Activated T-helper 1 cell treated with anti-CD3 and anti-CD28 coated beads, Interleukin-12 subunit alpha, Interleukin-12 subunit beta, Interleukin-2, Interleukin-4 antibody, amounts not matched to agents 30 ng/mL and 10 ng/mL and 1 ng/mL, durations not matched to agents 14 hours and 24 hours and 36 hours (primary cell): ENCODE measurements at regions not wholly inside any gene's neighbourhood (a gene's known extent, or its start where the extent isn't known, plus 50 kb on each side); places are given as distances from the start of the nearest gene placed in this dataset.

Experiments used
- DNase-seq: peaks from one replicate; pipeline ENCODE4 v3.0.0; 2021; ENCODE audit warnings: low spot score
- H3K27ac Mint-ChIP-seq: one replicate; pipeline ENCODE4 v1.8.0; 2021; ENCODE audit warnings: mild to moderate bottlenecking, mixed read lengths
- H3K27me3 Mint-ChIP-seq: one replicate; pipeline ENCODE4 v1.8.0; 2022; ENCODE audit warnings: mild to moderate bottlenecking, moderate library complexity, mixed read lengths; ENCODE audit not compliant: insufficient read depth
- H3K36me3 Mint-ChIP-seq: one replicate; pipeline ENCODE4 v1.8.0; 2021; ENCODE audit warnings: low read depth, mixed read lengths
- H3K4me1 Mint-ChIP-seq: one replicate; pipeline ENCODE4 v1.8.0; 2021; ENCODE audit warnings: low read depth, mixed read lengths
- H3K4me3 Mint-ChIP-seq: one replicate; pipeline ENCODE4 v1.8.0; 2021; ENCODE audit warnings: mild to moderate bottlenecking, moderate library complexity, mixed read lengths
- H3K9me3 Mint-ChIP-seq: one replicate; pipeline ENCODE4 v1.8.0; 2021; ENCODE audit warnings: mixed read lengths
- intact Hi-C: fragments of 100-400 bp; cut with micrococcal nuclease; formaldehyde crosslinking; loops from one replicate; pipeline ENCODE4 v1.15.1; 2024

DNA sequence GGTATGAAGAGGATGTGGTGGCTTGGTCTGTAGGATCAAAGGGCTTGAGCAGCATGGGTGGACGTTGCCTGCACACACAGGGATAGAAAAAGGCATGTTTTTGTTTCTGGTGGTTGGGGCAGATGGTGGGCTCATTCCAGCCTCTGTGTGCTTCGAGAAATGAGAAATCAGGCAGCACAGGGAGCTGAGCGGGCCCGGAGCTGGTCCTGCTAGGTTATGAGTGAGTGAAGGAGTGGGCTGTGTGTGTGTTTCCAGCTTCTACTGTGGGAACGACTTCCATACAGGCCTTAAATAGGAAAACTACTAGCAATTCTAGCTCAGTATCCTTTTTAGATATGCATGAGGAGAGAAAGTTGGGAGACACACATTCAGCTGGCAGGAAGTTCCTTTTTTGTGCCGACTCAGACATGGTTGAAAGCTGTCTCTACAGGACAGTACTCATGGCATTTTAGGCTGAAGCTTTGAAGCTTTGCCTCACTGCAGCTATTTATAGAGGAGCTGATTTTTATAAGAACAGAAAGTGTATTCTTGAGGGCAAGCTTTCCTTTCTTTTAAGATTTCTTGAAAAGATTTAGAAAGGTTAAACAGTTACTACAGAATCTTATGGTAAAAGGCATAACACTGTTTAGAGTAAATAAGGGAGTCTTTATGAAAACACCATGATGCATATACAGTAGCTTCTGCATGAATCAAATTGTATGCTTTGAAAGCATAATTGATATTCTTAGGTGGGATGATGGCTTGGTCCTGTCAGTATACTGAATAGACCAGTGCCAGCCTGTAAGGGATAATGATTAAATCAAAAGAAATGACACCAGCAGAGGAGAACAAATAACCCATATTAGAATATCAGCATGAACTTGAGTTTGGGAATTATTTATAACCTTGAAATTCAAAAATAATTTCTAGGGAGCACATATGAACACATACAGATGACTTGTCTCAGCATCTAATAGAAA lies 104.0 kb upstream of the MAN1A1 start:
- Mint-ChIP-seq H3K4me3 (no peak overlapping the region), H3K27me3 (peaks cover 11% of the 10 kb centered on the region), H3K36me3 (peaks cover 6% of the 10 kb centered on the region), H3K9me3 (peaks cover 7% of the 10 kb centered on the region), H3K4me1 (peaks cover 15% of the 10 kb centered on the region), H3K27ac (no peak overlapping the region)
- intact Hi-C loops, result no loop called here
- DNase-seq, result no peak

- H3K27me3 Mint-ChIP-seq, result peaks cover 6% of the 10 kb centered on the region
- H3K4me1 Mint-ChIP-seq, result peaks cover 35% of the 10 kb centered on the region
- peaks cover 7% of the 10 kb centered on the region for H3K9me3 Mint-ChIP-seq
- H3K4me3 Mint-ChIP-seq, result no peak overlapping the region
- no peak overlapping the region for H3K27ac Mint-ChIP-seq
- DNase-seq, result no peak
- intact Hi-C loops, result no loop called here
- H3K36me3 Mint-ChIP-seq, result peaks cover 8% of the 10 kb centered on the region
Observed at GRCh38 chr6:119449331-119450156, 100.0 kb upstream of the MAN1A1 start.

DNA sequence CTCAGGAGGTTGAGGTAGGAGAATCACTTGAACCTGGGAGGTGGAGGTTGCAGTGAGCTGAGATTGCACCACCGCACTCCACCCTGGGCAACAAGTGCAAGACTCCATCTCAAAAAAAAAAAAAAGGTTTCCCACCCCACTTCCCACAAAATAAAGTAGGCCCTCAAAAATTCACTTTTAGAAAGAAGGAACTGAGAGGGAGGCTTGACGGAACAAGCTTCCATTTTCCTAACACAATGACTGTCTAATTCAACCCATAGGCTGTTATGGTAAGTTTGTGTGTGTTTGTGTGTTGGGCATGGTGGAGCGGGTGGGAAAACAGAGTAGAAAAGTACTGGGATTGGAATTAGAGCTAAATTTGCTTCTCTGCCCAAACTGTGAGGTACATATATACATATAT lies 98.4 kb upstream of the MAN1A1 start:
- H3K27me3 Mint-ChIP-seq, result peaks cover 6% of the 10 kb centered on the region
- H3K36me3 Mint-ChIP-seq, result peaks cover 11% of the 10 kb centered on the region
- H3K9me3 Mint-ChIP-seq, result peaks cover 14% of the 10 kb centered on the region
- no peak overlapping the region for H3K27ac Mint-ChIP-seq
- intact Hi-C loops, result loop anchor here (2.0 kb wide), 1 partner anchor 97 kb away; no protein-coding TSS in a partner anchor
- no peak overlapping the region for H3K4me3 Mint-ChIP-seq
- peaks cover 51% of the 10 kb centered on the region for H3K4me1 Mint-ChIP-seq
- no peak for DNase-seq

GRCh38 chr6:119446609-119447008 lies 97.0 kb upstream of the MAN1A1 start:
- peaks cover 10% of the 10 kb centered on the region for H3K36me3 Mint-ChIP-seq
- H3K9me3 Mint-ChIP-seq, result peaks cover 13% of the 10 kb centered on the region
- no peak overlapping the region for H3K4me3 Mint-ChIP-seq
- H3K27me3 Mint-ChIP-seq, result peaks cover 6% of the 10 kb centered on the region
- peaks cover 55% of the 10 kb centered on the region for H3K4me1 Mint-ChIP-seq
- intact Hi-C loops, result loop anchor here (1.0 to 2.0 kb wide), 2 partner anchors 17 to 96 kb away; no protein-coding TSS in a partner anchor
- no peak for DNase-seq
- peak overlapping the region; percentile 6 for H3K27ac Mint-ChIP-seq

- Mint-ChIP-seq H3K9me3 (peaks cover 13% of the 10 kb centered on the region), H3K4me1 (peaks cover 55% of the 10 kb centered on the region), H3K4me3 (no peak overlapping the region), H3K27ac (peak overlapping the region; percentile 6), H3K36me3 (peaks cover 10% of the 10 kb centered on the region), H3K27me3 (peaks cover 6% of the 10 kb centered on the region)
- no peak for DNase-seq
- intact Hi-C loops, result loop anchor here (1.0 to 2.0 kb wide), 2 partner anchors 17 to 95 kb away; no protein-coding TSS in a partner anchor
Observed at GRCh38 chr6:119446115-119446554, 96.6 kb upstream of the MAN1A1 start.

GRCh38 chr6:119445666-119446065 lies 96.1 kb upstream of the MAN1A1 start:
- Mint-ChIP-seq H3K27ac (no peak overlapping the region), H3K36me3 (peaks cover 10% of the 10 kb centered on the region), H3K27me3 (peaks cover 3% of the 10 kb centered on the region), H3K4me1 (peaks cover 55% of the 10 kb centered on the region), H3K4me3 (no peak overlapping the region), H3K9me3 (peaks cover 13% of the 10 kb centered on the region)
- no peak for DNase-seq
- intact Hi-C loops, result loop anchor here (1.0 to 2.0 kb wide), 2 partner anchors 18 to 95 kb away; no protein-coding TSS in a partner anchor

DNA sequence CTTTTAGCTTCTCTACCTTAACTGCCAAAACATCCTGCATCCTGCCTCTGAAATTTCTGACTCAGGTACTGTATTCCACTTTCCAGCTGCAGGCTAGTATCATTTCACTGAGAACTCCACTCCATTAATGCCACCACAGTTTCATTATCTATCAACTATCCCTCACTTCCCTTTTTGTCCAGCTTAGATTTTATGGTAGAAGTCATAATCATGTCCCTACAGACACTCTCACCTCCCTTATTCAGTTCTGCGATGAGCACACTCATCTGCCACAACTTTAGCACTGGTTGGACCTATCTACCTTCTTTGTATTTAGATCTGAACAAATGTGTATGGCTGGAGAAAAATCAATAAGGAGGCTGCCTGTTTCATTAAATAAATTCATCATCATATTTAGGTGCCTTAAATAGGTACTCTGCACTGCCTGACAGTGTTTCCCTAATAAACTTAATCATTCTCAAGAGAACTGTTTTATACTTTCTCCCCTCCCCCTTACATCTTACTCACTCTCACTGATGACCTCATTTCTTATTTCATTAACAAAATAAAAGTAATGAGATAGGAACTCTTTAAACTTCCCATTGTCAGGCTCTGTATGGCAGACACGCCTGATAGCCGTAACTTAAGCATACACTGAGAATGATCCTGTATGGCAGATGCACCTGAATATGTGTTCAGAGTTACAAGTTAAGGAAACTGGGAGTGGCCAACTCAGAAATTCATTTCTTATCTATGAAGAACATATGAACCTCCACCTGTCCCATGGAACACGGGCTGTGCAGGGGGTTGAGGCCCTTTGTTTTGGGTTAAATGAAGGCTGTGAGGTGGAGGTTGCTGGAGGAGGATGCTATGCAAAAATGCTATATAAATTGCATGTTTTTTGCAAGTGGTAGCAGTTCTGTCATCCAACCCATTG lies 95.3 kb upstream of the MAN1A1 start:
- peaks cover 55% of the 10 kb centered on the region for H3K4me1 Mint-ChIP-seq
- no peak for DNase-seq
- peaks cover 2% of the 10 kb centered on the region for H3K27me3 Mint-ChIP-seq
- no peak overlapping the region for H3K4me3 Mint-ChIP-seq
- H3K27ac Mint-ChIP-seq, result no peak overlapping the region
- peaks cover 13% of the 10 kb centered on the region for H3K9me3 Mint-ChIP-seq
- peaks cover 10% of the 10 kb centered on the region for H3K36me3 Mint-ChIP-seq
- intact Hi-C loops, result no loop called here

- Mint-ChIP-seq H3K9me3 (peaks cover 13% of the 10 kb centered on the region), H3K27me3 (peaks cover 2% of the 10 kb centered on the region), H3K36me3 (peaks cover 10% of the 10 kb centered on the region), H3K27ac (peak overlapping the region; percentile 49), H3K4me1 (peaks cover 47% of the 10 kb centered on the region), H3K4me3 (peak overlapping the region; percentile 41)
- intact Hi-C loops, result no loop called here
- DNase-seq, result no peak
Observed at GRCh38 chr6:119443993-119444641, 94.6 kb upstream of the MAN1A1 start.

DNA sequence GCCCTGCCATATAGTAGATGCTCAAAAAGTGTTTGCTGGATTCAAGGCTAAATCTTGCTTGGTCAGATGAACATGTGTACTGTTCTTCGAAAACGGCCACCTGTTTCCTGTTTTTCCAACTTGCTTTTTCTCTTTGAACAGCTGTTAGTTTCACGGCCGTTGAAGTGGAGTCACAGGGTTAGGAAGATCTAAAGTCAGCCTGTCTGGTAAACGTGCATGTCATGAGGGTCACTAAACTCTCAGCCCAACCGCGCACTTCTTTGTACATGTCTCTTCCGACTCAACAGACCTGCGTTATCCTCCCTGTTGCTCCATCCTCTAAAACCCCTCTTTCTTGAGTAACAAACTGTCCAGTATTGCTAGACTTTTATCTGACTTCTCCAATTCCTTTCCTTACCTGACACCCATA lies 93.2 kb upstream of the MAN1A1 start:
- H3K27ac Mint-ChIP-seq, result peak overlapping the region; percentile 25
- H3K4me3 Mint-ChIP-seq, result peak overlapping the region; percentile 48
- H3K27me3 Mint-ChIP-seq, result peaks cover 2% of the 10 kb centered on the region
- peaks cover 44% of the 10 kb centered on the region for H3K4me1 Mint-ChIP-seq
- DNase-seq, result no peak
- intact Hi-C loops, result no loop called here
- H3K36me3 Mint-ChIP-seq, result peaks cover 13% of the 10 kb centered on the region
- peaks cover 13% of the 10 kb centered on the region for H3K9me3 Mint-ChIP-seq

DNA sequence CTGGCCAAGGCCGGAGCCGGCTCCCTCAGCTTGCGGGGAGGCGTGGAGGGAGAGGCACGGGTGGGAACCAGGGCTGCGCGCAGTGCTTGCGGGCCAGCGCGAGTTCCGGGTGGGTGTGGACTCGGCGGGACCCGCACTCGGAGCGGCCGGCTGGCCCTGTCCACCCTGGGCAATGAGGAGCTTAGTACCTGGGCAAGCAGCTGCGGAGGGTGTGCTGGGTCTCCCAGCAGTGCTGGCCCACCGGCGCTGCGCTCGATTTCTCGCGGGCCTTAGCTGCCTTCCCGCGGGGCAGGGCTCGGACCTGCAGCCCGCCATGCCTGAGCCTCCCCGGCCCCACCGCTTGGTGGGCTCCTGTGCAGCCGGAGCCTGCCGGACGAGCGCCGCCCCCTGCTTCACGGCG lies 91.4 kb upstream of the MAN1A1 start:
- intact Hi-C loops, result no loop called here
- H3K27ac Mint-ChIP-seq, result no peak overlapping the region
- peaks cover 13% of the 10 kb centered on the region for H3K9me3 Mint-ChIP-seq
- no peak for DNase-seq
- peaks cover 34% of the 10 kb centered on the region for H3K4me1 Mint-ChIP-seq
- H3K27me3 Mint-ChIP-seq, result peaks cover 2% of the 10 kb centered on the region
- H3K4me3 Mint-ChIP-seq, result no peak overlapping the region
- peaks cover 13% of the 10 kb centered on the region for H3K36me3 Mint-ChIP-seq

DNA sequence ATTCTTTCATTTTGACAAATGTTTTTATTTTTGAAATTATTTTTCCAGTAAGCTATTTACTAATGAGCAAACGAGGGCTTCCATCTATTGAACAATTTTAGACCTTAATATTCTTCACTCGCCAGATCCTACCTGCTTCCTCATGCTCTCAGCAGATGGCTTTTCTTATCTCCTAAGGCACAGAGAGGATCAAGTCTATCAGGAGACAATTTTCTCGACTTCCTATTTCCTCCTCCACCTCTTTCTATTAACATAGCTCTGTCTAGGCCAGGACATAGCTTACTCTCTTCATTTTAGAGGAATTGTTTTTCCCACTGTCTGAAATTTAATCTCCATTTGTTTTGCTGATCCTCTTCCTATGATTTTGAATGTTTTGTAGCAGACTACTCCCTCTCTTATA lies 87.0 kb upstream of the MAN1A1 start:
- Mint-ChIP-seq H3K36me3 (peaks cover 5% of the 10 kb centered on the region), H3K9me3 (no peaks in the 10 kb centered on the region), H3K4me3 (no peak overlapping the region), H3K4me1 (no peaks in the 10 kb centered on the region), H3K27ac (no peak overlapping the region), H3K27me3 (peaks cover 10% of the 10 kb centered on the region)
- DNase-seq, result no peak
- intact Hi-C loops, result no loop called here

DNA sequence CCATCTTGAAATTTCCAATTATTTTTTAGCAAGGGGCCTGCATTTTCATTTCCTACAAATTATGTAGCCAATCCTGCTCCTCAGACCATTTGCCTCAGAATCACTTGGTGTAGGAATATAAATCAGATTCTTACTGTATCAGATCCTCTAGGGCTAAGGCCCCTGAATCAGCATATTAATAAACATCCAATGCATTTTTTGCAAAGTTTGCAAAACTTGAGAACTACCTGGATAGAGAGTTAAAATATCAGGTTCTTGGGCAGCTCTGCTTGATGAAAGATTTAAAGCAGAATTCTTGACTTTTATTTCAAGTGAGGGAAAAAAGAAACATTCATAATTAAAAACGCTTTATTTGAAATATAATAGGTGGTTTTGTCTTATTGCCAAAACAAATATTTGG lies 82.2 kb upstream of the MAN1A1 start:
- Mint-ChIP-seq H3K36me3 (peaks cover 3% of the 10 kb centered on the region), H3K4me1 (no peaks in the 10 kb centered on the region)

More for the DNA sequence above, 82.2 kb upstream of the MAN1A1 start:
- no peak overlapping the region for H3K27ac Mint-ChIP-seq
- H3K4me3 Mint-ChIP-seq, result no peak overlapping the region
- DNase-seq, result no peak
- intact Hi-C loops, result no loop called here
- no peaks in the 10 kb centered on the region for H3K9me3 Mint-ChIP-seq
- peaks cover 12% of the 10 kb centered on the region for H3K27me3 Mint-ChIP-seq
